ENCODE measurements at regions not wholly inside any gene's neighbourhood (a gene's known extent, or its start where the extent isn't known, plus 50 kb on each side); places are given as distances from the start of the nearest gene placed in this dataset.

- no peak for DNase-seq
These were observed 175.6 kb upstream of the BMPER start for GRCh38 chr7:33729726-33730125.

- DNase-seq: no peak
These were observed 174.4 kb upstream of the BMPER start for GRCh38 chr7:33730958-33731357.

- no peak for DNase-seq
These were observed 173.4 kb upstream of the BMPER start for GRCh38 chr7:33731912-33732311.

GRCh38 chr7:33732462-33732861 is 172.9 kb upstream of the BMPER start:
- DNase-seq: no peak

- DNase-seq: no peak
These were observed 171.3 kb upstream of the BMPER start for GRCh38 chr7:33733870-33734650.

- DNase-seq: no peak
These were observed 169.9 kb upstream of the BMPER start for GRCh38 chr7:33735403-33735802.

GRCh38 chr7:33736521-33737221 is 168.7 kb upstream of the BMPER start:
- DNase-seq: no peak

- no peak for DNase-seq
These were observed 166.9 kb upstream of the BMPER start for GRCh38 chr7:33738260-33738935.

- no peak for DNase-seq
These were observed 166.1 kb upstream of the BMPER start for GRCh38 chr7:33739286-33739685.

- no peak for DNase-seq
These were observed 162.8 kb upstream of the BMPER start for GRCh38 chr7:33742521-33742920.

- no peak for DNase-seq
These were observed 162.2 kb upstream of the BMPER start for GRCh38 chr7:33742999-33743587.

GRCh38 chr7:33743594-33743993 is 161.7 kb upstream of the BMPER start:
- DNase-seq: no peak

- DNase-seq: no peak
These were observed 160.9 kb upstream of the BMPER start for GRCh38 chr7:33744293-33745075.

GRCh38 chr7:33745934-33746333 is 159.4 kb upstream of the BMPER start:
- no peak for DNase-seq

- DNase-seq: no peak
These were observed 156.5 kb upstream of the BMPER start for GRCh38 chr7:33748793-33749192.

- DNase-seq: no peak
These were observed 155.2 kb upstream of the BMPER start for GRCh38 chr7:33750177-33750576.

GRCh38 chr7:33751443-33751842 is 153.9 kb upstream of the BMPER start:
- no peak for DNase-seq

GRCh38 chr7:33753881-33754525 is 151.3 kb upstream of the BMPER start:
- DNase-seq: no peak

- DNase-seq: no peak
These were observed 150.1 kb upstream of the BMPER start for GRCh38 chr7:33754933-33755928.

- DNase-seq: no peak
These were observed 148.3 kb upstream of the BMPER start for GRCh38 chr7:33757050-33757449.

All from stimulated activated CD4-positive, alpha-beta T cell treated with anti-CD3 and anti-CD28 coated beads, Interleukin-2, amount 100 ng/mL, for 48 hours (primary cell).